ENCODE measurements at regions not wholly inside any gene's neighbourhood (a gene's known extent, or its start where the extent isn't known, plus 50 kb on each side); places are given as distances from the start of the nearest gene placed in this dataset.
A peak's percentile ranks its signal among the peaks of the same experiment; 100 is the strongest.

- TF ChIP-seq STAT6 (CRISPR knock-in tag; IDR thresholded peaks at IDR 0.05; ENCODE audit: borderline replicate concordance) (no peak), CCDC6 (CRISPR knock-in tag; IDR thresholded peaks at IDR 0.05) (no peak), ZNF570 (CRISPR knock-in tag; IDR thresholded peaks at IDR 0.05; ENCODE audit: borderline replicate concordance) (no peak), ZNF326 (CRISPR knock-in tag; IDR thresholded peaks at IDR 0.05; ENCODE audit: borderline replicate concordance) (no peak), HOXD1 (CRISPR knock-in tag; IDR thresholded peaks at IDR 0.05) (0 out of 2 replicates have a peak, but pooled peaks have one; percentile 43), PPARG (CRISPR knock-in tag; conservative IDR thresholded peaks at IDR 0.05) (no peak), CEBPB (IDR thresholded peaks at IDR 0.05; ENCODE audit: borderline replicate concordance, low read depth, low read length) (no peak), ZNF839 (CRISPR knock-in tag; IDR thresholded peaks at IDR 0.05; ENCODE audit: borderline replicate concordance) (no peak), UBTF (CRISPR knock-in tag; IDR thresholded peaks at IDR 0.05) (peak; percentile 49), REST (IDR thresholded peaks at IDR 0.05; ENCODE audit: borderline replicate concordance in 1 of 2, low read depth in 1 of 2, low read length in 2 of 2) (peak in 1 of 2 experiments; percentile 28; a peak in 1 of 4 replicates), KMT2B (CRISPR knock-in tag; IDR thresholded peaks at IDR 0.05) (peak; percentile 63), NR2F1 (CRISPR knock-in tag; IDR thresholded peaks at IDR 0.05) (no peak), FOSL2 (CRISPR knock-in tag; IDR thresholded peaks at IDR 0.05) (no peak), ZFY (CRISPR knock-in tag; IDR thresholded peaks at IDR 0.05) (peak; percentile 69), ZNF317 (CRISPR knock-in tag; IDR thresholded peaks at IDR 0.05) (no peak), ARHGAP35 (CRISPR knock-in tag; IDR thresholded peaks at IDR 0.05; ENCODE audit: borderline replicate concordance) (no peak), ARID2 (CRISPR knock-in tag; IDR thresholded peaks at IDR 0.05; ENCODE audit: borderline replicate concordance) (peak; percentile 61; the same call in 1 of the 2 replicates), SATB2 (CRISPR knock-in tag; IDR thresholded peaks at IDR 0.05) (peak; percentile 49; the same call in 1 of the 2 replicates)
- TF ChIP-seq, protein P1, sequence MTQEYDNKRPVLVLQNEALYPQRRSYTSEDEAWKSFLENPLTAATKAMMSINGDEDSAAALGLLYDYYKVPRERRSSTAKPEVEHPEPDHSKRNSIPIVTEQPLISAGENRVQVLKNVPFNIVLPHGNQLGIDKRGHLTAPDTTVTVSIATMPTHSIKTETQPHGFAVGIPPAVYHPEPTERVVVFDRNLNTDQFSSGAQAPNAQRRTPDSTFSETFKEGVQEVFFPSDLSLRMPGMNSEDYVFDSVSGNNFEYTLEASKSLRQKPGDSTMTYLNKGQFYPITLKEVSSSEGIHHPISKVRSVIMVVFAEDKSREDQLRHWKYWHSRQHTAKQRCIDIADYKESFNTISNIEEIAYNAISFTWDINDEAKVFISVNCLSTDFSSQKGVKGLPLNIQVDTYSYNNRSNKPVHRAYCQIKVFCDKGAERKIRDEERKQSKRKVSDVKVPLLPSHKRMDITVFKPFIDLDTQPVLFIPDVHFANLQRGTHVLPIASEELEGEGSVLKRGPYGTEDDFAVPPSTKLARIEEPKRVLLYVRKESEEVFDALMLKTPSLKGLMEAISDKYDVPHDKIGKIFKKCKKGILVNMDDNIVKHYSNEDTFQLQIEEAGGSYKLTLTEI (CRISPR knock-in tag; conservative IDR thresholded peaks at IDR 0.05), result no peak
Observed at GRCh38 chr9:31848505-31849285, 535.7 kb upstream of the ACO1 start (continued).
